ENCODE measurements at regions not wholly inside any gene's neighbourhood (a gene's known extent, or its start where the extent isn't known, plus 50 kb on each side); places are given as distances from the start of the nearest gene placed in this dataset.

GRCh38 chr12:114838480-114838879, 154.5 kb upstream of the TBX3 start:
- WGBS (ENCODE audit: low lambda C conversion rate, missing lambda C conversion rate), result 91% methylated on average over 9 of the region's 9 CpGs
- no peak for TF ChIP-seq CTCF (IDR thresholded peaks at IDR 0.05; ENCODE audit: poor library complexity)
- no peak for TF ChIP-seq EZH2 (IDR thresholded peaks at IDR 0.05; ENCODE audit: borderline replicate concordance)
- TF ChIP-seq EZH2phosphoT487 (IDR thresholded peaks at IDR 0.05; ENCODE audit: low read depth, severe bottlenecking, unreplicated experiment), result no peak
- H3K9me3 ChIP-seq (ENCODE audit: low read depth), result no peaks in the 10 kb centered on the region
- H3K79me2 ChIP-seq, result no peaks in the 10 kb centered on the region
- no peak overlapping the region for H3K4me2 ChIP-seq
- no peak overlapping the region for H3K27ac ChIP-seq
- H4K20me1 ChIP-seq (ENCODE audit: insufficient read depth, poor library complexity, severe bottlenecking), result no peaks in the 10 kb centered on the region
- no peak for DNase-seq (ENCODE audit: low spot score)
- no peaks in the 10 kb centered on the region for H3K27me3 ChIP-seq
- H3K9me2 ChIP-seq (replicated peaks; ENCODE audit: insufficient read depth), result no peaks in the 10 kb centered on the region
- H2AFZ ChIP-seq, result no peak overlapping the region
- no peaks in the 10 kb centered on the region for H3K36me3 ChIP-seq (replicated peaks; ENCODE audit: insufficient read depth, low read depth)
- H3K4me1 ChIP-seq (ENCODE audit: insufficient read depth), result no peaks in the 10 kb centered on the region
- H3K4me3 ChIP-seq, result no peak overlapping the region

GRCh38 chr12:114836609-114837008, 152.6 kb upstream of the TBX3 start:
- WGBS (ENCODE audit: low lambda C conversion rate, missing lambda C conversion rate), result 100% methylated on average over 3 of the region's 3 CpGs
- H3K9me3 ChIP-seq (ENCODE audit: low read depth), result no peaks in the 10 kb centered on the region
- no peak overlapping the region for H3K4me2 ChIP-seq
- TF ChIP-seq EZH2phosphoT487 (IDR thresholded peaks at IDR 0.05; ENCODE audit: low read depth, severe bottlenecking, unreplicated experiment), result no peak
- TF ChIP-seq EZH2 (IDR thresholded peaks at IDR 0.05; ENCODE audit: borderline replicate concordance), result no peak
- TF ChIP-seq CTCF (IDR thresholded peaks at IDR 0.05; ENCODE audit: poor library complexity), result no peak
- no peak overlapping the region for H3K27ac ChIP-seq
- H3K36me3 ChIP-seq (replicated peaks; ENCODE audit: insufficient read depth, low read depth), result no peaks in the 10 kb centered on the region
- H3K4me1 ChIP-seq (ENCODE audit: insufficient read depth), result no peaks in the 10 kb centered on the region
- H3K79me2 ChIP-seq, result no peaks in the 10 kb centered on the region
- H3K4me3 ChIP-seq, result no peak overlapping the region
- H4K20me1 ChIP-seq (ENCODE audit: insufficient read depth, poor library complexity, severe bottlenecking), result no peaks in the 10 kb centered on the region
- no peak overlapping the region for H2AFZ ChIP-seq
- no peak for DNase-seq (ENCODE audit: low spot score)
- no peaks in the 10 kb centered on the region for H3K27me3 ChIP-seq
- H3K9me2 ChIP-seq (replicated peaks; ENCODE audit: insufficient read depth), result no peaks in the 10 kb centered on the region

GRCh38 chr12:114835031-114835430, 151.1 kb upstream of the TBX3 start:
- H3K4me2 ChIP-seq, result no peak overlapping the region
- 78% methylated on average over 2 of the region's 2 CpGs for WGBS (ENCODE audit: low lambda C conversion rate, missing lambda C conversion rate)
- no peaks in the 10 kb centered on the region for H3K9me2 ChIP-seq (replicated peaks; ENCODE audit: insufficient read depth)
- no peaks in the 10 kb centered on the region for H3K27me3 ChIP-seq
- H3K79me2 ChIP-seq, result no peaks in the 10 kb centered on the region
- H3K9me3 ChIP-seq (ENCODE audit: low read depth), result no peaks in the 10 kb centered on the region
- H3K4me3 ChIP-seq, result no peak overlapping the region
- DNase-seq (ENCODE audit: low spot score), result no peak
- no peak overlapping the region for H2AFZ ChIP-seq
- no peaks in the 10 kb centered on the region for H3K36me3 ChIP-seq (replicated peaks; ENCODE audit: insufficient read depth, low read depth)
- no peak for TF ChIP-seq EZH2 (IDR thresholded peaks at IDR 0.05; ENCODE audit: borderline replicate concordance)
- no peak for TF ChIP-seq EZH2phosphoT487 (IDR thresholded peaks at IDR 0.05; ENCODE audit: low read depth, severe bottlenecking, unreplicated experiment)
- TF ChIP-seq CTCF (IDR thresholded peaks at IDR 0.05; ENCODE audit: poor library complexity), result no peak
- H3K27ac ChIP-seq, result no peak overlapping the region
- no peaks in the 10 kb centered on the region for H3K4me1 ChIP-seq (ENCODE audit: insufficient read depth)
- no peaks in the 10 kb centered on the region for H4K20me1 ChIP-seq (ENCODE audit: insufficient read depth, poor library complexity, severe bottlenecking)

- Histone ChIP-seq H3K27ac (no peak overlapping the region), H3K9me3 (ENCODE audit: low read depth) (no peaks in the 10 kb centered on the region), H3K4me2 (no peak overlapping the region), H3K79me2 (no peaks in the 10 kb centered on the region), H4K20me1 (ENCODE audit: insufficient read depth, poor library complexity, severe bottlenecking) (no peaks in the 10 kb centered on the region), H3K36me3 (replicated peaks; ENCODE audit: insufficient read depth, low read depth) (no peaks in the 10 kb centered on the region), H3K4me1 (ENCODE audit: insufficient read depth) (no peaks in the 10 kb centered on the region), H2AFZ (no peak overlapping the region), H3K27me3 (no peaks in the 10 kb centered on the region), H3K9me2 (replicated peaks; ENCODE audit: insufficient read depth) (no peaks in the 10 kb centered on the region), H3K4me3 (no peak overlapping the region)
- WGBS (ENCODE audit: low lambda C conversion rate, missing lambda C conversion rate), result 61% methylated on average over 3 of the region's 3 CpGs
- TF ChIP-seq EZH2 (IDR thresholded peaks at IDR 0.05; ENCODE audit: borderline replicate concordance), result no peak
- no peak for TF ChIP-seq CTCF (IDR thresholded peaks at IDR 0.05; ENCODE audit: poor library complexity)
- TF ChIP-seq EZH2phosphoT487 (IDR thresholded peaks at IDR 0.05; ENCODE audit: low read depth, severe bottlenecking, unreplicated experiment), result no peak
- no peak for DNase-seq (ENCODE audit: low spot score)
These were observed 150.6 kb upstream of the TBX3 start for GRCh38 chr12:114834621-114835020.

Data from hepatocyte (in vitro differentiated cells).